22Rv1 (cell line): ENCODE measurements at regions not wholly inside any gene's neighbourhood (a gene's known extent, or its start where the extent isn't known, plus 50 kb on each side); places are given as distances from the start of the nearest gene placed in this dataset.

Source experiments
- ZFX ChIP-seq: fragments of 450-650 bp; IDR thresholded peaks from 2 replicates; pipeline ENCODE4 v1.6.1; 2017; ENCODE audit warnings: antibody characterized with exemption, borderline replicate concordance
- TF ChIP-seq, protein P1 (sequence below): fragments of 450-650 bp; IDR thresholded peaks from 2 replicates; pipeline ENCODE4 v1.5.1; 2017; ENCODE audit warnings: mild to moderate bottlenecking

DNA sequence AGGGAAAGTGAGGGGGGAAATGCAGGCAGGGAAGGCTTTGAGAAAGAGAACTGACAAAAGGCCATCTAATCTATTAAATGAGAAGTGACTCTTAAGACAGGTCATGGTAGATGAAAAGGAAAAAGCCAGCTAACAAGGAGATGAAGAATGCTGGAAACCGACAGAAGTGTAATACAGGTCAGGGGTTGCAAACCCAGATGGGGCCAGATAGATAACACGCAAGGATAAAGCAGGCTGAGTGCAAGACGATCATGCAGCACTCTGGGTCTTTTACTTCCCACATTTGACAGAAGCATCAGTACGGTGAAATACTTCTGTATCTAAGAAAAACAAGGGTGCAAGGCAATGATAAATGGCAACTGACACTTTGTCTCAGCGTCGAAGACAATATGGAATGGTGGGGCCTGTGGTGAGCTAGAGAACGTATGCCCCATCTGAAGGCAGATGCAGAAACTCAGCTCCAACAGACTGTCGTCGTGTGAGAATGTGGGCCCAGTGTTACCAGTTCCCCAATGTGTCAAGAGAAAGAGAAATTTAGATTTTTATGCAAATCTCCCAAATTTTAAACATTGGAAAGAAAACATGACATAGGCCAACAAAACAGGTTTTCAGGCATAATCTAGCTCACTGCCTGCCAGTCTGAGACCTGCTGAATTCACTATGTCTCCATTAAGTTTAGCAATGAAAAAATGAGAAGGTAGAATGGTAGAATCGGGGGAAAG is 187.4 kb downstream of the PHLDA1 start:
- TF ChIP-seq, protein P1, sequence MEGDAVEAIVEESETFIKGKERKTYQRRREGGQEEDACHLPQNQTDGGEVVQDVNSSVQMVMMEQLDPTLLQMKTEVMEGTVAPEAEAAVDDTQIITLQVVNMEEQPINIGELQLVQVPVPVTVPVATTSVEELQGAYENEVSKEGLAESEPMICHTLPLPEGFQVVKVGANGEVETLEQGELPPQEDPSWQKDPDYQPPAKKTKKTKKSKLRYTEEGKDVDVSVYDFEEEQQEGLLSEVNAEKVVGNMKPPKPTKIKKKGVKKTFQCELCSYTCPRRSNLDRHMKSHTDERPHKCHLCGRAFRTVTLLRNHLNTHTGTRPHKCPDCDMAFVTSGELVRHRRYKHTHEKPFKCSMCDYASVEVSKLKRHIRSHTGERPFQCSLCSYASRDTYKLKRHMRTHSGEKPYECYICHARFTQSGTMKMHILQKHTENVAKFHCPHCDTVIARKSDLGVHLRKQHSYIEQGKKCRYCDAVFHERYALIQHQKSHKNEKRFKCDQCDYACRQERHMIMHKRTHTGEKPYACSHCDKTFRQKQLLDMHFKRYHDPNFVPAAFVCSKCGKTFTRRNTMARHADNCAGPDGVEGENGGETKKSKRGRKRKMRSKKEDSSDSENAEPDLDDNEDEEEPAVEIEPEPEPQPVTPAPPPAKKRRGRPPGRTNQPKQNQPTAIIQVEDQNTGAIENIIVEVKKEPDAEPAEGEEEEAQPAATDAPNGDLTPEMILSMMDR: no peak
- no peak for TF ChIP-seq ZFX
